HL-60 (cell line): ENCODE measurements at regions not wholly inside any gene's neighbourhood (a gene's known extent, or its start where the extent isn't known, plus 50 kb on each side); places are given as distances from the start of the nearest gene placed in this dataset.
"Not testable (repeated sequence)": the region's sequence is repeated elsewhere in the genome, so short reads cannot be mapped to it uniquely, and the experiment has no call there.

Experiments
- POLR2AphosphoS5 ChIP-seq: IDR thresholded peaks from 2 replicates; pipeline ENCODE4 v1.6.1; 2012; ENCODE audit warnings: low read depth
- TF ChIP-seq, protein P1 (sequence below): IDR thresholded peaks from one replicate; pipeline ENCODE4 v1.5.1; 2011; ENCODE audit warnings: low read length, control low read depth, inconsistent platforms; ENCODE audit not compliant: insufficient read depth

DNA sequence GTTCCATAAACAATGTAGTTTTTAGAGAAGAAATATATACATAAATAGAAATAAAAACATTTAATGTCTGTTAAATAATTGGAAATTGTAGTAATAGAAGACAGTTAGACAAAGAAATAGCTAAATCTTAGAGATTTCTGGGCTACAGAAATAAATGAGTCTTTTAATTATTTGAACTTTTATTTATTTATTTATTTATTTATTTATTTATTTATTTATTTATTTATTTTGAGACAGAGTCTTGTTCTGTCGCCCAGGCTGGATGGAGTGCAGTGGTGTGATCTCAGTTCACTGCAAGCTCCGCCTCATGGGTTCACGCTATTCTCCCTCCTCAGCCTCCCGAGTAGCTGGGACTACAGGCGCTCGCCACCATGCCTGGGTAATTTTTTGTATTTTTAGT is 486.0 kb upstream of the SLITRK5 start:
- TF ChIP-seq, protein P1, sequence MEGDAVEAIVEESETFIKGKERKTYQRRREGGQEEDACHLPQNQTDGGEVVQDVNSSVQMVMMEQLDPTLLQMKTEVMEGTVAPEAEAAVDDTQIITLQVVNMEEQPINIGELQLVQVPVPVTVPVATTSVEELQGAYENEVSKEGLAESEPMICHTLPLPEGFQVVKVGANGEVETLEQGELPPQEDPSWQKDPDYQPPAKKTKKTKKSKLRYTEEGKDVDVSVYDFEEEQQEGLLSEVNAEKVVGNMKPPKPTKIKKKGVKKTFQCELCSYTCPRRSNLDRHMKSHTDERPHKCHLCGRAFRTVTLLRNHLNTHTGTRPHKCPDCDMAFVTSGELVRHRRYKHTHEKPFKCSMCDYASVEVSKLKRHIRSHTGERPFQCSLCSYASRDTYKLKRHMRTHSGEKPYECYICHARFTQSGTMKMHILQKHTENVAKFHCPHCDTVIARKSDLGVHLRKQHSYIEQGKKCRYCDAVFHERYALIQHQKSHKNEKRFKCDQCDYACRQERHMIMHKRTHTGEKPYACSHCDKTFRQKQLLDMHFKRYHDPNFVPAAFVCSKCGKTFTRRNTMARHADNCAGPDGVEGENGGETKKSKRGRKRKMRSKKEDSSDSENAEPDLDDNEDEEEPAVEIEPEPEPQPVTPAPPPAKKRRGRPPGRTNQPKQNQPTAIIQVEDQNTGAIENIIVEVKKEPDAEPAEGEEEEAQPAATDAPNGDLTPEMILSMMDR, result not testable (repeated sequence)
- TF ChIP-seq POLR2AphosphoS5, result not testable (repeated sequence)
